Endodermal cell (in vitro differentiated cells): ENCODE measurements at regions not wholly inside any gene's neighbourhood (a gene's known extent, or its start where the extent isn't known, plus 50 kb on each side); places are given as distances from the start of the nearest gene placed in this dataset.

Source experiments
- DNase-seq: peaks from one replicate; pipeline ENCODE4 v3.0.0-alpha.2; 2017
- H3K27ac ChIP-seq: 2 replicates; pipeline ENCODE4 v1.5.1; 2013; ENCODE audit warnings: mild to moderate bottlenecking, low read depth, low read length, moderate library complexity
- H3K27me3 ChIP-seq: 2 replicates; pipeline ENCODE4 v1.6.1; 2013; ENCODE audit warnings: mild to moderate bottlenecking, low read length, moderate library complexity; ENCODE audit not compliant: insufficient read depth, control insufficient read depth, poor library complexity, severe bottlenecking
- H3K36me3 ChIP-seq: 2 replicates; pipeline ENCODE4 v1.7.0; 2013; ENCODE audit warnings: mild to moderate bottlenecking, low read length, moderate library complexity; ENCODE audit not compliant: control insufficient read depth, insufficient read depth
- H3K4me1 ChIP-seq: one replicate; pipeline ENCODE4 v1.7.0; 2013; ENCODE audit warnings: low read length; ENCODE audit not compliant: control insufficient read depth, insufficient read depth
- H3K4me3 ChIP-seq: 2 replicates; pipeline ENCODE4 v1.5.1; 2013; ENCODE audit warnings: mild to moderate bottlenecking, low read length, moderate library complexity
- H3K9ac ChIP-seq: 2 replicates; pipeline ENCODE4 v1.6.1; 2013; ENCODE audit warnings: mild to moderate bottlenecking, low read length, moderate library complexity; ENCODE audit not compliant: poor library complexity, severe bottlenecking; ENCODE audit errors: extremely low read depth
- H3K9me3 ChIP-seq: 2 replicates; pipeline ENCODE4 v1.6.1; 2013; ENCODE audit warnings: mild to moderate bottlenecking, low read length, moderate library complexity; ENCODE audit not compliant: control insufficient read depth
- H3K27ac Mint-ChIP-seq: 2 replicates; pipeline ENCODE4 v1.8.0; 2020; ENCODE audit warnings: mixed read lengths
- H3K27me3 Mint-ChIP-seq: 2 replicates; pipeline ENCODE4 v1.8.0; 2021; ENCODE audit warnings: mild to moderate bottlenecking, mixed read lengths; ENCODE audit not compliant: insufficient read depth
- H3K36me3 Mint-ChIP-seq: 2 replicates; pipeline ENCODE4 v1.8.0; 2020; ENCODE audit warnings: low read depth, mixed read lengths
- H3K4me1 Mint-ChIP-seq: 2 replicates; pipeline ENCODE4 v1.8.0; 2020; ENCODE audit warnings: mixed read lengths
- H3K4me3 Mint-ChIP-seq: 2 replicates; pipeline ENCODE4 v1.8.0; 2020; ENCODE audit warnings: mild to moderate bottlenecking, moderate library complexity, mixed read lengths
- H3K9me3 Mint-ChIP-seq: 2 replicates; pipeline ENCODE4 v1.8.0; 2020; ENCODE audit warnings: mild to moderate bottlenecking, mixed read lengths
- CTCF ChIP-seq: fragments of 200-600 bp; sonication (generic); conservative IDR thresholded peaks from 2 replicates; pipeline ENCODE4 v1.5.0; 2021; ENCODE audit warnings: antibody characterized with exemption, mild to moderate bottlenecking
- WGBS, 2 experiments: methylation state at CpG; one replicate each; pipeline versions ENCODE4 v1.1.5 to v1.1.7; 2013; ENCODE audit warnings: missing lambda C conversion rate in 2 of 2, mixed read lengths in 1 of 2; ENCODE audit not compliant: insufficient coverage in 1 of 2, insufficient read length in 1 of 2; 5-methylcytosine and 5-hydroxymethylcytosine counted together

DNA sequence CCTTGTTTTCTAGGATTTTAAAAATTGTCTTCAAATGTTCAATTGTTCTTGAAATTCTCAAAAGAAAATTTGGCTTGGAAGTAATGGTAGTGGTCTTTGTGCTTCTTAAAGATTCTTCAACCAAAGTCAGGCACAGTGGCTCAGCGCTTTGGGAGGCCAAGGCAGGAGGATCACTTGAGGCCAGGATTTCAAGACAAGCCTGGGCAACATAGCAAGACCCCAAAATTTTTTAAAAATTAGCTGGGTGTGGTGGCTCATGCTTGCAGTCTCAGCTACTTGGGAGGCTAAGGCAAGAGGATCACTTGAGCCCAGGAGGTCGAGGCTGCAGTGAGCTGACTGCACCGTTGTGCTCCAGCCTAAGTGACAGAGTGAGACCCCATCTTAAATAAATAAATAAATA, 153.5 kb upstream of the ZNF507 start:
- H3K9ac ChIP-seq, result no peak overlapping the region
- no peak for TF ChIP-seq CTCF
- no peaks in the 10 kb centered on the region for H3K9me3 Mint-ChIP-seq
- no peaks in the 10 kb centered on the region for H3K4me1 Mint-ChIP-seq
- no peak overlapping the region for H3K4me3 Mint-ChIP-seq
- no peaks in the 10 kb centered on the region for H3K36me3 ChIP-seq
- WGBS, 2 experiments, result 89 to 100% methylated on average over 1 to 3 of the region's 3 CpGs
- H3K27ac Mint-ChIP-seq, result no peak overlapping the region
- H3K27me3 Mint-ChIP-seq, result peaks cover 22% of the 10 kb centered on the region
- DNase-seq, result no peak
- no peak overlapping the region for H3K4me3 ChIP-seq
- H3K27me3 ChIP-seq, result peaks cover 10% of the 10 kb centered on the region
- H3K9me3 ChIP-seq, result no peaks in the 10 kb centered on the region
- H3K36me3 Mint-ChIP-seq, result no peaks in the 10 kb centered on the region
- no peaks in the 10 kb centered on the region for H3K4me1 ChIP-seq
- no peak overlapping the region for H3K27ac ChIP-seq

- Histone ChIP-seq H3K36me3 (no peaks in the 10 kb centered on the region), H3K4me3 (no peak overlapping the region), H3K4me1 (no peaks in the 10 kb centered on the region), H3K27ac (no peak overlapping the region), H3K27me3 (no peaks in the 10 kb centered on the region), H3K9me3 (no peaks in the 10 kb centered on the region), H3K9ac (no peak overlapping the region)
- H3K36me3 Mint-ChIP-seq, result no peaks in the 10 kb centered on the region
- no peaks in the 10 kb centered on the region for H3K9me3 Mint-ChIP-seq
- no peaks in the 10 kb centered on the region for H3K4me1 Mint-ChIP-seq
- 85 to 86% methylated on average over 11 to 13 of the region's 13 CpGs for WGBS, 2 experiments
- no peak for TF ChIP-seq CTCF
- no peak overlapping the region for H3K27ac Mint-ChIP-seq
- H3K27me3 Mint-ChIP-seq, result peaks cover 5% of the 10 kb centered on the region
- DNase-seq, result peak; percentile 22
- H3K4me3 Mint-ChIP-seq, result no peak overlapping the region
These were observed 149.5 kb upstream of the ZNF507 start for GRCh38 chr19:32195706-32196610.

DNA sequence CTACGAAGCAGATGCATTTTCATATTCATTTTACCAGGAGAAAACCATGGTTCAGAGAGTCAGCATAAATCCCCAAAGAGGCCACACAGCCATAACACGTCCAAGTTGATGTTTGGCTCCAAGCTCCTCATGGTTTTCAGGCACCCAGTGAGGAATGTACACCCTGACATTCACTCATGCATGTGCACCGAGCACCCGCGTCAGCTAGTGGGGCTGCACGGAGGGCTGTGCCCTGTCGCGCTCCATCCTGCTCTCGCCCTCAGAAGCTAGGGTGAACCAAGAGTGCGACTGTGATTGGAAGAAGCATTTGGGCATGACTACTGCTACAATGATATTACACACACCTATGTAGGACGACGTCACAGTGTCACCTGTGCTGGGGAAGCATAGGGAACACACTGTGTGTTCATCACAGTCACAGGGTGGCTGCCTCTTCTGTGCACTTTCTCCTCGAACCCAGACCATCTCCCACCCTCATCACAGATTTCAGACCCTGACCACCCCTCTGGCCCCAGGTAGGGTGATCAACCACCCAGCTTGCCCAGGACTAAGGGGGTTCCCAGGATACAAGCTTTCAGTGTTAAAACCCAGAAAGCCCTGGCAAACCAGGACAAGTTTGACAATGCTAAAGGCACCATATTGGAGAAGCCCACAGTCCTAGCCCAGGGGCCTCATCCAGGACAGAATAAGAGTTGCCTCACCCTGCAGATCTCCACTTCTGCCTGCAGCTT, 148.6 kb upstream of the ZNF507 start:
- peak; percentile 20 for DNase-seq
- H3K36me3 Mint-ChIP-seq, result no peaks in the 10 kb centered on the region
- Histone ChIP-seq H3K9ac (no peak overlapping the region), H3K4me3 (no peak overlapping the region), H3K36me3 (no peaks in the 10 kb centered on the region), H3K27ac (no peak overlapping the region), H3K9me3 (no peaks in the 10 kb centered on the region), H3K4me1 (no peaks in the 10 kb centered on the region), H3K27me3 (no peaks in the 10 kb centered on the region)
- WGBS, 2 experiments, result 86 to 92% methylated on average over 10 to 13 of the region's 13 CpGs
- no peak overlapping the region for H3K27ac Mint-ChIP-seq
- H3K27me3 Mint-ChIP-seq, result peaks cover 5% of the 10 kb centered on the region
- no peak for TF ChIP-seq CTCF
- no peaks in the 10 kb centered on the region for H3K4me1 Mint-ChIP-seq
- H3K9me3 Mint-ChIP-seq, result no peaks in the 10 kb centered on the region
- no peak overlapping the region for H3K4me3 Mint-ChIP-seq
